DMS 273 (cell line): ENCODE measurements at regions not wholly inside any gene's neighbourhood (a gene's known extent, or its start where the extent isn't known, plus 50 kb on each side); places are given as distances from the start of the nearest gene placed in this dataset.

Experiments
- DNase-seq: peaks from one replicate; lab custom pipeline; 2025; ENCODE audit not compliant: unreplicated experiment; lab: John Stamatoyannopoulos, UW

GRCh38 chr10:132484922-132485321 is 52.7 kb upstream of the INPP5A start:
- DNase-seq, result no peak

GRCh38 chr10:132485391-132485790 is 52.2 kb upstream of the INPP5A start:
- DNase-seq, result no peak

- no peak for DNase-seq
These were observed 51.0 kb upstream of the INPP5A start for GRCh38 chr10:132486539-132487121.

- DNase-seq, result no peak
These were observed 50.1 kb upstream of the INPP5A start for GRCh38 chr10:132487241-132488135.
